ENCODE measurements at regions not wholly inside any gene's neighbourhood (a gene's known extent, or its start where the extent isn't known, plus 50 kb on each side); places are given as distances from the start of the nearest gene placed in this dataset.

DNA sequence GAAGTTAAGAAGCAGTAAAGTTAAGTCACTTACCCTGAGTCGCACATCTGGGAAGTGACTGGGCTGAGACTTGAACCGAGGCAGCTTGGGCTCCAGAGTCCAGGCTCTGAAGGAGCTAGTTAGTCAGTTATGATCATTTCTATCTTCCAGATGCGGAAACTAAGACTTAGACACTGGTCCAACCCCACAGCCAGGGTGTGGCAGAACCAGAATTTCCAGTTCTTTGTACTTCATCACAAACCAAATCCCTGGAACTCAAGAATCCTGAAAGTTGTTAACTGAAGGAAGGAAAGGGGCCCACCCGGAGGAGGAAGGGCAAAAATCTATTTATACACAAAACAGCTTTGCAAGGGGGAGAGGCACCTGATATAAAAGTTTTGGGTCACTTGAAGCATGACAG lies 389.9 kb downstream of the SHQ1 start:
- Histone ChIP-seq H3K27me3 (no peaks in the 10 kb centered on the region), H3K27ac (replicated peaks in 1 of 4) (no peak overlapping the region), H3K36me3 (no peaks in the 10 kb centered on the region), H3K9me3 (no peaks in the 10 kb centered on the region), H3K4me3 (no peak overlapping the region), H3K4me1 (peaks cover 5 to 12% (median 10%) of the 10 kb centered on the region in 4 donors)
- intact Hi-C loops (cut with DNase I) = no loop called here
- no peak for TF ChIP-seq POLR2AphosphoS5 (IDR thresholded peaks at IDR 0.05)
- no peak for TF ChIP-seq CTCF (IDR thresholded peaks at IDR 0.05)
- no peak for TF ChIP-seq POLR2A (IDR thresholded peaks at IDR 0.05; ENCODE audit: low read depth)
- TF ChIP-seq EP300 (IDR thresholded peaks at IDR 0.05) = no peak
- 90% methylated on average over 4 of the region's 4 CpGs for WGBS
- no peak for DNase-seq (ENCODE audit: extremely low spot score)

GRCh38 chr3:72454441-72454840 lies 393.8 kb downstream of the SHQ1 start:
- Histone ChIP-seq H3K4me1 (no peaks in the 10 kb centered on the region), H3K27me3 (no peaks in the 10 kb centered on the region), H3K27ac (replicated peaks in 1 of 4) (no peak overlapping the region), H3K9me3 (no peaks in the 10 kb centered on the region), H3K4me3 (no peak overlapping the region), H3K36me3 (no peaks in the 10 kb centered on the region)
- DNase-seq (ENCODE audit: extremely low spot score) = no peak
- WGBS = 87% methylated on average over 3 of the region's 3 CpGs
- no peak for TF ChIP-seq POLR2A (IDR thresholded peaks at IDR 0.05; ENCODE audit: low read depth)
- intact Hi-C loops (cut with DNase I) = no loop called here

- no peaks in the 10 kb centered on the region for H3K9me3 ChIP-seq
- no peak overlapping the region for H3K4me3 ChIP-seq
- intact Hi-C loops (cut with DNase I) = no loop called here
- 82% methylated on average over 2 of the region's 2 CpGs for WGBS
- no peak for DNase-seq (ENCODE audit: extremely low spot score)
- H3K27me3 ChIP-seq = no peaks in the 10 kb centered on the region
- no peak overlapping the region for H3K27ac ChIP-seq (replicated peaks in 1 of 4)
- no peaks in the 10 kb centered on the region for H3K4me1 ChIP-seq
- TF ChIP-seq CTCF (IDR thresholded peaks at IDR 0.05) = no peak
- no peak for TF ChIP-seq EP300 (IDR thresholded peaks at IDR 0.05)
- no peak for TF ChIP-seq POLR2AphosphoS5 (IDR thresholded peaks at IDR 0.05)
- TF ChIP-seq POLR2A (IDR thresholded peaks at IDR 0.05; ENCODE audit: low read depth) = no peak
- H3K36me3 ChIP-seq = no peaks in the 10 kb centered on the region
Observed at GRCh38 chr3:72453706-72454105, 394.5 kb downstream of the SHQ1 start.

- H3K4me1 ChIP-seq = peaks cover 0 to under 1% (median 0%) of the 10 kb centered on the region in 4 donors
- no peaks in the 10 kb centered on the region for H3K27me3 ChIP-seq
- DNase-seq (ENCODE audit: extremely low spot score) = no peak
- WGBS = 94% methylated on average over 5 of the region's 5 CpGs
- no peak for TF ChIP-seq EP300 (IDR thresholded peaks at IDR 0.05)
- TF ChIP-seq CTCF (IDR thresholded peaks at IDR 0.05) = no peak
- TF ChIP-seq POLR2A (IDR thresholded peaks at IDR 0.05; ENCODE audit: low read depth) = no peak
- no peak for TF ChIP-seq POLR2AphosphoS5 (IDR thresholded peaks at IDR 0.05)
- no peaks in the 10 kb centered on the region for H3K36me3 ChIP-seq
- H3K4me3 ChIP-seq = no peak overlapping the region
- no peaks in the 10 kb centered on the region for H3K9me3 ChIP-seq
- intact Hi-C loops (cut with DNase I) = no loop called here
- no peak overlapping the region for H3K27ac ChIP-seq (replicated peaks in 1 of 4)
Observed at GRCh38 chr3:72452745-72453144, 395.5 kb downstream of the SHQ1 start.

GRCh38 chr3:72451841-72452240 lies 396.4 kb downstream of the SHQ1 start:
- no peak overlapping the region for H3K27ac ChIP-seq (replicated peaks in 1 of 4)
- H3K4me3 ChIP-seq = no peak overlapping the region
- H3K4me1 ChIP-seq = peaks cover 4 to 6% (median 5%) of the 10 kb centered on the region in 4 donors
- intact Hi-C loops (cut with DNase I) = no loop called here
- no peaks in the 10 kb centered on the region for H3K36me3 ChIP-seq
- TF ChIP-seq POLR2AphosphoS5 (IDR thresholded peaks at IDR 0.05) (no peak), POLR2A (IDR thresholded peaks at IDR 0.05; ENCODE audit: low read depth) (no peak), EP300 (IDR thresholded peaks at IDR 0.05) (no peak), CTCF (IDR thresholded peaks at IDR 0.05) (no peak)
- WGBS = 85% methylated on average over 3 of the region's 3 CpGs
- DNase-seq (ENCODE audit: extremely low spot score) = no peak
- no peaks in the 10 kb centered on the region for H3K9me3 ChIP-seq
- no peaks in the 10 kb centered on the region for H3K27me3 ChIP-seq

Measured in esophagus muscularis mucosa (tissue), 4 donors.